Loucy (cell line): ENCODE measurements at regions not wholly inside any gene's neighbourhood (a gene's known extent, or its start where the extent isn't known, plus 50 kb on each side); places are given as distances from the start of the nearest gene placed in this dataset.

ENCODE experiments used
- H2AFZ ChIP-seq: fragments of 200-600 bp; sonication (generic); 2 replicates; pipeline ENCODE4 v1.6.0; 2016; ENCODE audit warnings: antibody characterized with exemption, mild to moderate bottlenecking, low read length, moderate library complexity
- H3F3A ChIP-seq: fragments of 200-600 bp; 2 replicates; pipeline ENCODE4 v1.6.0; 2016; ENCODE audit warnings: antibody characterized with exemption, low read depth, mild to moderate bottlenecking
- H3K27me3 ChIP-seq: fragments of 200-600 bp; sonication (generic); 2 replicates; pipeline ENCODE4 v1.6.1; 2014; ENCODE audit warnings: low read length, mild to moderate bottlenecking; ENCODE audit not compliant: insufficient read depth, poor library complexity, severe bottlenecking
- H3K36me3 ChIP-seq: fragments of 200-600 bp; sonication (generic); 2 replicates; pipeline ENCODE4 v1.6.1; 2016; ENCODE audit warnings: low read length; ENCODE audit not compliant: insufficient read depth
- H3K4me1 ChIP-seq: fragments of 200-600 bp; sonication (generic); 2 replicates; pipeline ENCODE4 v1.5.1; 2014; ENCODE audit warnings: low read length, mild to moderate bottlenecking; ENCODE audit not compliant: insufficient read depth, poor library complexity, severe bottlenecking
- H3K4me2 ChIP-seq: fragments of 200-600 bp; sonication (generic); 2 replicates; pipeline ENCODE4 v1.6.0; 2014; ENCODE audit warnings: antibody characterized with exemption, low read length, low read depth, mild to moderate bottlenecking; ENCODE audit not compliant: poor library complexity, severe bottlenecking
- H3K4me3 ChIP-seq: fragments of 200-600 bp; sonication (generic); 2 replicates; pipeline ENCODE4 v1.5.1; 2014; ENCODE audit warnings: low read length, mild to moderate bottlenecking, mixed read lengths; ENCODE audit not compliant: poor library complexity, severe bottlenecking
- H3K79me2 ChIP-seq: fragments of 200-600 bp; sonication (generic); 2 replicates; pipeline ENCODE4 v1.6.1; 2014; ENCODE audit warnings: low read length; ENCODE audit not compliant: insufficient read depth
- H3K9ac ChIP-seq: fragments of 200-600 bp; sonication (generic); 2 replicates; pipeline ENCODE4 v1.6.0; 2014; ENCODE audit warnings: mild to moderate bottlenecking, low read depth, low read length, moderate library complexity; ENCODE audit not compliant: poor library complexity, severe bottlenecking
- H3K9me2 ChIP-seq: fragments of 200-600 bp; sonication (generic); replicated peaks from 2 replicates; pipeline ENCODE4 v1.6.1; 2016; ENCODE audit warnings: low read depth, low read length, mixed read lengths
- H3K9me3 ChIP-seq: fragments of 200-600 bp; sonication (generic); 2 replicates; pipeline ENCODE4 v1.6.1; 2014; ENCODE audit warnings: mild to moderate bottlenecking, antibody characterized with exemption, low read length, low read depth; ENCODE audit not compliant: insufficient read depth
- H4K20me1 ChIP-seq: fragments of 200-600 bp; sonication (generic); 2 replicates; pipeline ENCODE4 v1.6.0; 2014; ENCODE audit warnings: antibody characterized with exemption, low read length, mild to moderate bottlenecking; ENCODE audit not compliant: insufficient read depth, poor library complexity, severe bottlenecking
- CTCF ChIP-seq: fragments of 200-600 bp; sonication (generic); conservative IDR thresholded peaks from 2 replicates; pipeline ENCODE4 v1.5.1; 2014; ENCODE audit warnings: mild to moderate bottlenecking, antibody characterized with exemption, low read length
- EZH2phosphoT487 ChIP-seq: fragments of 200-600 bp; IDR thresholded peaks from 2 replicates; pipeline ENCODE4 v1.6.1; 2018; ENCODE audit warnings: antibody characterized with exemption, mild to moderate bottlenecking, moderate library complexity, borderline replicate concordance

- Histone ChIP-seq H3K36me3 (no peaks in the 10 kb centered on the region), H3F3A (no peaks in the 10 kb centered on the region), H4K20me1 (no peaks in the 10 kb centered on the region), H3K9me3 (no peaks in the 10 kb centered on the region), H3K4me1 (peaks cover 21% of the 10 kb centered on the region), H3K9me2 (no peaks in the 10 kb centered on the region), H3K4me2 (no peak overlapping the region), H3K4me3 (no peak overlapping the region), H3K79me2 (no peaks in the 10 kb centered on the region), H3K27me3 (no peaks in the 10 kb centered on the region), H3K9ac (no peak overlapping the region), H2AFZ (no peak overlapping the region)
- no peak for TF ChIP-seq EZH2phosphoT487
- TF ChIP-seq CTCF: no peak
These were observed 74.7 kb downstream of the LEPR start for GRCh38 chr1:65495137-65495536.

GRCh38 chr1:65497256-65497830 is 76.9 kb downstream of the LEPR start:
- Histone ChIP-seq H3K36me3 (no peaks in the 10 kb centered on the region), H3K9me3 (no peaks in the 10 kb centered on the region), H3K4me1 (peaks cover 16% of the 10 kb centered on the region), H2AFZ (no peak overlapping the region), H3K9me2 (no peaks in the 10 kb centered on the region), H3K79me2 (no peaks in the 10 kb centered on the region), H3F3A (no peaks in the 10 kb centered on the region), H3K4me3 (no peak overlapping the region), H3K27me3 (no peaks in the 10 kb centered on the region), H3K9ac (no peak overlapping the region), H4K20me1 (no peaks in the 10 kb centered on the region), H3K4me2 (no peak overlapping the region)
- TF ChIP-seq EZH2phosphoT487: no peak
- TF ChIP-seq CTCF: no peak

- Histone ChIP-seq H3K9ac (no peak overlapping the region), H3K4me1 (no peaks in the 10 kb centered on the region), H3K36me3 (no peaks in the 10 kb centered on the region), H3K9me2 (no peaks in the 10 kb centered on the region), H2AFZ (no peak overlapping the region), H3K4me3 (no peak overlapping the region), H4K20me1 (no peaks in the 10 kb centered on the region), H3K9me3 (no peaks in the 10 kb centered on the region), H3F3A (no peaks in the 10 kb centered on the region), H3K79me2 (no peaks in the 10 kb centered on the region), H3K4me2 (no peak overlapping the region), H3K27me3 (no peaks in the 10 kb centered on the region)
- TF ChIP-seq CTCF (no peak), EZH2phosphoT487 (no peak)
These were observed 83.0 kb downstream of the LEPR start for GRCh38 chr1:65503427-65503826.
